CD14-positive monocyte (primary cell): ENCODE measurements at regions not wholly inside any gene's neighbourhood (a gene's known extent, or its start where the extent isn't known, plus 50 kb on each side); places are given as distances from the start of the nearest gene placed in this dataset.

Experiments used
- DNase-seq, 3 donors: peaks; one replicate each; pipeline ENCODE4 v3.0.0-alpha.2; 2011 to 2022
- H2AFZ ChIP-seq: 2 replicates; pipeline ENCODE4 v1.6.0; 2012; ENCODE audit warnings: mild to moderate bottlenecking, low read depth, low read length, inconsistent platforms; ENCODE audit not compliant: insufficient read depth, poor library complexity, severe bottlenecking
- H3K27ac ChIP-seq, 2 donors: 1 replicate in 1 of 2; 2 replicates in 1 of 2; pipeline ENCODE4 v1.5.1; 2012 to 2013; ENCODE audit warnings: low read length in 2 of 2, control low read depth in 1 of 2, inconsistent platforms in 1 of 2, low read depth in 1 of 2, mild to moderate bottlenecking in 1 of 2
- H3K27me3 ChIP-seq, 2 donors: one replicate each; pipeline versions ENCODE4 v1.6.0 to v1.6.1; 2011 to 2013; ENCODE audit warnings: low read length in 2 of 2; ENCODE audit not compliant: control insufficient read depth in 2 of 2, insufficient read depth in 2 of 2
- H3K36me3 ChIP-seq, 2 donors: replicated peaks in 1 of 2; 1 replicate in 1 of 2; 2 replicates in 1 of 2; pipeline versions ENCODE4 v1.5.1 to v1.6.1; 2012 to 2013; ENCODE audit warnings: low read length in 2 of 2, control low read depth in 1 of 2, inconsistent platforms in 1 of 2, mild to moderate bottlenecking in 1 of 2; ENCODE audit not compliant: insufficient read depth in 2 of 2, control insufficient read depth in 1 of 2
- H3K4me1 ChIP-seq, 2 donors: 1 replicate in 1 of 2; 2 replicates in 1 of 2; pipeline versions ENCODE4 v1.5.1 to v1.6.1; 2012 to 2013; ENCODE audit warnings: low read length in 2 of 2, control low read depth in 1 of 2, inconsistent platforms in 1 of 2, mild to moderate bottlenecking in 1 of 2, moderate library complexity in 1 of 2; ENCODE audit not compliant: insufficient read depth in 2 of 2, control insufficient read depth in 1 of 2
- H3K4me2 ChIP-seq: replicated peaks from 2 replicates; pipeline ENCODE3; 2012; ENCODE audit warnings: low read length, moderate library complexity, mild to moderate bottlenecking; ENCODE audit not compliant: poor library complexity, severe bottlenecking; ENCODE audit errors: extremely low read depth
- H3K4me3 ChIP-seq, 3 experiments: fragments of 200-600 bp in 1 of 3; sonication (generic) in 1 of 3; replicated peaks in 1 of 3; 1 replicate in 2 of 3; 2 replicates in 1 of 3; pipeline ENCODE4 v1.5.1; 2011 to 2013; ENCODE audit warnings: low read length in 3 of 3, mild to moderate bottlenecking in 3 of 3, control low read depth in 2 of 3, low read depth in 2 of 3, inconsistent platforms in 1 of 3, moderate library complexity in 1 of 3
- H3K79me2 ChIP-seq: 2 replicates; pipeline ENCODE4 v1.6.0; 2012; ENCODE audit warnings: mild to moderate bottlenecking, control low read depth, inconsistent platforms, low read length, moderate library complexity; ENCODE audit not compliant: insufficient read depth
- H3K9ac ChIP-seq: 2 replicates; pipeline ENCODE4 v1.6.0; 2017; ENCODE audit warnings: low read length, mild to moderate bottlenecking; ENCODE audit not compliant: insufficient read depth, poor library complexity, severe bottlenecking
- H3K9me3 ChIP-seq, 2 donors: replicated peaks in 1 of 2; 1 replicate in 1 of 2; 2 replicates in 1 of 2; pipeline versions ENCODE4 v1.5.1 to v1.6.1; 2012 to 2013; ENCODE audit warnings: low read length in 2 of 2, control low read depth in 1 of 2; ENCODE audit not compliant: control insufficient read depth in 1 of 2, insufficient read depth in 1 of 2
- H4K20me1 ChIP-seq: 2 replicates; pipeline ENCODE4 v1.6.0; 2012; ENCODE audit warnings: mild to moderate bottlenecking, low read length, control low read depth, moderate library complexity; ENCODE audit not compliant: insufficient read depth
- H3K27ac Mint-ChIP-seq, 7 donors: one replicate each; pipeline ENCODE4 v1.8.0; 2020; ENCODE audit warnings: mild to moderate bottlenecking in 7 of 7, mixed read lengths in 7 of 7, moderate library complexity in 6 of 7, inconsistent platforms in 2 of 7
- H3K27me3 Mint-ChIP-seq, 3 donors: one replicate each; pipeline ENCODE4 v1.8.0; 2021 to 2022; ENCODE audit warnings: low read depth in 3 of 3, mild to moderate bottlenecking in 3 of 3, mixed read lengths in 3 of 3, moderate library complexity in 3 of 3, inconsistent platforms in 1 of 3
- H3K36me3 Mint-ChIP-seq, 2 donors: one replicate each; pipeline ENCODE4 v1.8.0; 2020; ENCODE audit warnings: mixed read lengths in 2 of 2, inconsistent platforms in 1 of 2, mild to moderate bottlenecking in 1 of 2
- H3K4me1 Mint-ChIP-seq: one replicate; pipeline ENCODE4 v1.8.0; 2020; ENCODE audit warnings: mild to moderate bottlenecking, mixed read lengths
- H3K4me3 Mint-ChIP-seq, 2 donors: one replicate each; pipeline ENCODE4 v1.8.0; 2020; ENCODE audit warnings: mild to moderate bottlenecking in 2 of 2, mixed read lengths in 2 of 2, moderate library complexity in 1 of 2
- H3K9me3 Mint-ChIP-seq, 7 donors: one replicate each; pipeline ENCODE4 v1.8.0; 2020 to 2022; ENCODE audit warnings: mixed read lengths in 7 of 7, mild to moderate bottlenecking in 6 of 7, moderate library complexity in 6 of 7, inconsistent platforms in 2 of 7
- WGBS: methylation state at CpG from one replicate; pipeline ENCODE4 v1.1.5; 2013; ENCODE audit warnings: missing lambda C conversion rate; ENCODE audit not compliant: insufficient coverage; 5-methylcytosine and 5-hydroxymethylcytosine counted together
- intact Hi-C, 2 donors: fragments of 100-400 bp; cut with micrococcal nuclease; formaldehyde crosslinking; loops; one replicate each; pipeline versions ENCODE4 v1.15.0 to v1.15.1; 2023
- TF ChIP-seq, protein P1 (sequence below): fragments of 200-600 bp; IDR thresholded peaks from one replicate; pipeline ENCODE4 v1.8.0; 2022; ENCODE audit warnings: antibody characterized with exemption, mild to moderate bottlenecking

DNA sequence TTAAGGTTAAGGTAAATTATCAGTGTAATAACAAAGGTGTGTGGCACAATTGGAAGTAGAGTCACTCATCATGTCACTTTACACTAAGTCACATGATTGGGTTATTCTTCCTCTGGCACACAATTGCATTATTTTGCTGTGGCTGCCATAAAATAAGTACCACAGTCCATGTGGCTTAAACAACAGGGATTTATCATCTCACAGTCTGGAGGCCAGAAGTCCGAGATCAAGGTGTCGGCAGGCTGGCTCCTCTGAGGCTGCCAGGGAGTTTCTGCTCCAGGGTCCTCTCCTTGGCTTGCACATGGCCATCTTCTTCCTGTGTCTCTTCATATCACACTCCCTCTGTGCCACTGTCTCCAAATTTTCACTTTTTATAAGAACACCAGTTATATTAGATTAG is 421.2 kb downstream of the CMPK2 start:
- Mint-ChIP-seq H3K27ac (no peak overlapping the region), H3K9me3 (peaks cover 0 to 4% (median 0%) of the 10 kb centered on the region in 7 donors), H3K36me3 (no peaks in the 10 kb centered on the region), H3K27me3 (peaks cover 0 to 1% (median 0%) of the 10 kb centered on the region in 3 donors), H3K4me1 (no peaks in the 10 kb centered on the region), H3K4me3 (no peak overlapping the region)
- Histone ChIP-seq H3K79me2 (no peaks in the 10 kb centered on the region), H3K27ac (no peak overlapping the region), H3K9ac (no peak overlapping the region), H3K36me3 (no peaks in the 10 kb centered on the region), H3K27me3 (no peaks in the 10 kb centered on the region), H4K20me1 (no peaks in the 10 kb centered on the region), H3K9me3 (peaks cover 0 to 2% of the 10 kb centered on the region in 2 donors), H3K4me1 (no peaks in the 10 kb centered on the region), H2AFZ (no peak overlapping the region), H3K4me3 (no peak overlapping the region), H3K4me2 (no peak overlapping the region)
- intact Hi-C loops, result loop anchor here in 1 of 2 donors (10.0 kb wide), 1 partner anchor 1650 kb away; no protein-coding TSS in a partner anchor
- 87% methylated on average over 2 of the region's 2 CpGs for WGBS
- DNase-seq, result no peak
- TF ChIP-seq, protein P1, sequence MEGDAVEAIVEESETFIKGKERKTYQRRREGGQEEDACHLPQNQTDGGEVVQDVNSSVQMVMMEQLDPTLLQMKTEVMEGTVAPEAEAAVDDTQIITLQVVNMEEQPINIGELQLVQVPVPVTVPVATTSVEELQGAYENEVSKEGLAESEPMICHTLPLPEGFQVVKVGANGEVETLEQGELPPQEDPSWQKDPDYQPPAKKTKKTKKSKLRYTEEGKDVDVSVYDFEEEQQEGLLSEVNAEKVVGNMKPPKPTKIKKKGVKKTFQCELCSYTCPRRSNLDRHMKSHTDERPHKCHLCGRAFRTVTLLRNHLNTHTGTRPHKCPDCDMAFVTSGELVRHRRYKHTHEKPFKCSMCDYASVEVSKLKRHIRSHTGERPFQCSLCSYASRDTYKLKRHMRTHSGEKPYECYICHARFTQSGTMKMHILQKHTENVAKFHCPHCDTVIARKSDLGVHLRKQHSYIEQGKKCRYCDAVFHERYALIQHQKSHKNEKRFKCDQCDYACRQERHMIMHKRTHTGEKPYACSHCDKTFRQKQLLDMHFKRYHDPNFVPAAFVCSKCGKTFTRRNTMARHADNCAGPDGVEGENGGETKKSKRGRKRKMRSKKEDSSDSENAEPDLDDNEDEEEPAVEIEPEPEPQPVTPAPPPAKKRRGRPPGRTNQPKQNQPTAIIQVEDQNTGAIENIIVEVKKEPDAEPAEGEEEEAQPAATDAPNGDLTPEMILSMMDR, result no peak

DNA sequence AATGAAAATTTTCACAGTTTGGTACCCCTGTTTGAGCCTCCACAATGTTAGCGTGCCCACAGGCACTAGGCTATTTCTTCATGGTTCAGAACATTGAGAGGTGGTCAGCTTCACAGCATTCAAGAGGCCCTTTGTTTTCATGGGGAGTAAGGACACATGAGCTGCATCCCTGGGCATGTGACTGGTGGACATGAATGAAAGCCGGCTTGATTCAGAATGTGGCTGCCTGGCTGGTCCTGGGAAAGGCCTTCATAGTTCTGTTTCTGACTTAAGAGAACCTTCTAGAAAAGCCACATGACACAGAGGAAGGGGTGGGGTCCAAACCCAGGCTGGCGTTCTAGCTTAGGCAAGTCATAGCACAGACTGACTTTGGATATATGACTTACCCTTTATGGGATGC is 420.6 kb downstream of the CMPK2 start:
- Mint-ChIP-seq H3K36me3 (no peaks in the 10 kb centered on the region), H3K27me3 (peaks cover 0 to 1% (median 0%) of the 10 kb centered on the region in 3 donors), H3K27ac (no peak overlapping the region), H3K4me3 (no peak overlapping the region), H3K9me3 (peaks cover 0 to 5% (median 0%) of the 10 kb centered on the region in 7 donors), H3K4me1 (no peaks in the 10 kb centered on the region)
- Histone ChIP-seq H4K20me1 (no peaks in the 10 kb centered on the region), H3K4me3 (no peak overlapping the region), H2AFZ (no peak overlapping the region), H3K4me1 (no peaks in the 10 kb centered on the region), H3K9ac (no peak overlapping the region), H3K27ac (no peak overlapping the region), H3K9me3 (peaks cover 0 to 2% of the 10 kb centered on the region in 2 donors), H3K36me3 (no peaks in the 10 kb centered on the region), H3K79me2 (no peaks in the 10 kb centered on the region), H3K27me3 (no peaks in the 10 kb centered on the region), H3K4me2 (no peak overlapping the region)
- no peak for DNase-seq
- TF ChIP-seq, protein P1, result no peak
- 100% methylated on average over 1 of the region's 3 CpGs for WGBS
- intact Hi-C loops, result loop anchor here in 1 of 2 donors (10.0 kb wide), 1 partner anchor 1650 kb away; no protein-coding TSS in a partner anchor
